Non-pigmented ciliary epithelial cell (primary cell): ENCODE measurements at regions not wholly inside any gene's neighbourhood (a gene's known extent, or its start where the extent isn't known, plus 50 kb on each side); places are given as distances from the start of the nearest gene placed in this dataset.

ENCODE experiments used
- DNase-seq: peaks from one replicate; pipeline ENCODE4 v3.0.0-alpha.2; 2010; ENCODE audit warnings: low read depth

- DNase-seq: no peak
Observed at GRCh38 chr13:94968757-94969086, 256.4 kb upstream of the SOX21 start.

DNA sequence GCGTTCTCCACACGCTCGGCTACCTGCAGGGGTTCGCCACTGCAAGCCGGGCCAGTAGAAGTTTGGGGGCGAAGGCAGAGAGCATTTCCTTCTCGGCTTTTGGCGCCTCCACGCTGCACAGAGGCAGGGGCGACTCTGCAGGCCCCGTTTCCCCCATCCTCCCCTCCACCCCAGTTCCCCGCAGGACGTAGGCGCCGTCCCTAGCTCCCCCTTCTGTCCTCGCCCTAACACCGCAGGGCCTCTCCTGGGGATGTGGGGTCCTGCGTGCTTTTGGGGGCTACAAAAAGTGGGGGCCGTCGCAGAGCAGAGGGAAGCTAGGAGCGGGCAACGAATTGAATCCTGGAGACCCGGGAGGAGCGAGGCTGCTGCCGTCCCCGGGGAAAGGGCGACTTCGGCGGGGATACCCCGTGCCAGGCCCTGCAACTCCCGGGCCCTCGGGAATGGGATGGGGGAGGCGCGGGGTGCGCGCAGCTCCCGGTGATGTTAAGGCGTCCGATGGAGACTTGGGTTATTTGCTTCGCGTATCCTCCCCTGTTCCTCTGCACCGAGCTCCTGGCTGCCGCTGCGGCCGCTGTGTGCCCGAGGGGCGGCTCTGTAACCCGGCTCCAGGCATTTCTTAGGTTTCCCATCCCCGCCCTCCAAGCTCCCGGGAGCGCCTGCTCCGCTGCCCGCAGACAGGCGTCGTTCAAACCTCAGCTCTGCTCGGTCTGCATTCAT is 255.9 kb upstream of the SOX21 start:
- DNase-seq: no peak

DNA sequence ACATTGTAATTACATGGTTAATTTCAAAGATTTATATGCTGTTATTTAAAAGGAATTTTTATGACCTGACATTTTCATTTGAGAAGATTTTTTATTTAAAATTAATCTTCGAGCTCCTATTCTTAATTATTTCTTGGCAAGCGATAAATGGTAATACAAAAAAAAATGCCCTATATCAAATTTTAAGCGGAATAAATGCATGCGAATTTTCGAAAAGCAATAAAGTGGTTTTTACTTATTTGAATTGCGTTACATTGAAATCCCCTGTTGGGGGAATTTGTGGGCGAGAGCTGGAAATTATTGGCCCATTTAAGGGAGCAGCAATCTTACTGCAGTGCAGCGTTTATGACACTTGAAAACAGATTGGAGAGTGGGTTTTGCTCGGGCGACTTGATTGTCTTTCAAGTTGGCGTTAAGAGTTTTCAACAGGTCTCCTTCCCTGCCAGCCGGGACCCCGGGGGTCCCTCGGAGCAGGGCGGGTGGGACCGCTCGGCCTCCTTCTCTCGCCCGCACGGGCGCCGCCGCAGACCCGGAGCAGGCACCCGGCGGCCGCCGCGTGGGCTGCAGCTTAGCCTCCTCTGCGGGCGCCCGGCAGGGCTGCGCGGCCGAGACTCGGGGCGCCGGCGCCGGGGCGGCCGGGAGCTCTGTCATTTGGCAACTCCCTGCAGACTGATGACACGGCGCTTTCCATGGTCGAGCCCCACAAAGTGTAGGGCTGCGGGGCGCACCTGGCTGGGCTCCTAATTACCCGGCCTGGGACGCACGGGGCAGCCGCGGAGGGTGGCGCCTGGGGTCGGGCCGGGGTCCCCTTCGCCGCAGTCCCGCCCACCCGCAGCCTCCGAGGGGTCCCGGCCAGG is 255.1 kb upstream of the SOX21 start:
- no peak for DNase-seq

- DNase-seq: no peak
Observed at GRCh38 chr13:94966422-94966955, 254.1 kb upstream of the SOX21 start.

GRCh38 chr13:94959626-94960025 is 247.3 kb upstream of the SOX21 start:
- no peak for DNase-seq

GRCh38 chr13:94956417-94957110 is 244.2 kb upstream of the SOX21 start:
- no peak for DNase-seq

GRCh38 chr13:94952787-94953186 is 240.4 kb upstream of the SOX21 start:
- no peak for DNase-seq

DNA sequence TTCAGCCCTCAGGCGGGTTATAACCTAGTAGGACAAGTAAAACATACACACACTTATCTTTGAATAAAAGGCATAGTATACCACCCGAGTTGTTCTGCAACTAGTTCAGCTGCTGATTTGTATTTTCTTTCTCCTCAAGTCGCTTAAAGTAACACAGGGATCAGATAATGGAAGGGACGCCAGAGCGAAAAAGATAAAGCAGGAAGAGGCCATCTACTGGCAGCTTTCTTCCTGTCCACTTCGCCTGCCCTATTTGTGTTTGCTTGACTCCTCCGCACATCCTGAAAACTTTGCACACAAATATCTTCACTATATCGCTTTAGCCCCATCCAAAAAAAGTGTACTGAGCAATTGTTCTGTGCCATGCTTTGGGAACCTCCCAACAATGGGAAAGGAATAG is 238.0 kb upstream of the SOX21 start:
- no peak for DNase-seq

- DNase-seq: no peak
Observed at GRCh38 chr13:94947965-94948371, 235.6 kb upstream of the SOX21 start.

GRCh38 chr13:94947392-94947791 is 235.0 kb upstream of the SOX21 start:
- no peak for DNase-seq

- no peak for DNase-seq
Observed at GRCh38 chr13:94946039-94946438, 233.7 kb upstream of the SOX21 start.

GRCh38 chr13:94938124-94938523 is 225.8 kb upstream of the SOX21 start:
- DNase-seq: no peak

GRCh38 chr13:94936633-94937032 is 224.3 kb upstream of the SOX21 start:
- DNase-seq: no peak

- no peak for DNase-seq
Observed at GRCh38 chr13:94933936-94934335, 221.6 kb upstream of the SOX21 start.

GRCh38 chr13:94933230-94933751 is 220.9 kb upstream of the SOX21 start:
- DNase-seq: no peak

DNA sequence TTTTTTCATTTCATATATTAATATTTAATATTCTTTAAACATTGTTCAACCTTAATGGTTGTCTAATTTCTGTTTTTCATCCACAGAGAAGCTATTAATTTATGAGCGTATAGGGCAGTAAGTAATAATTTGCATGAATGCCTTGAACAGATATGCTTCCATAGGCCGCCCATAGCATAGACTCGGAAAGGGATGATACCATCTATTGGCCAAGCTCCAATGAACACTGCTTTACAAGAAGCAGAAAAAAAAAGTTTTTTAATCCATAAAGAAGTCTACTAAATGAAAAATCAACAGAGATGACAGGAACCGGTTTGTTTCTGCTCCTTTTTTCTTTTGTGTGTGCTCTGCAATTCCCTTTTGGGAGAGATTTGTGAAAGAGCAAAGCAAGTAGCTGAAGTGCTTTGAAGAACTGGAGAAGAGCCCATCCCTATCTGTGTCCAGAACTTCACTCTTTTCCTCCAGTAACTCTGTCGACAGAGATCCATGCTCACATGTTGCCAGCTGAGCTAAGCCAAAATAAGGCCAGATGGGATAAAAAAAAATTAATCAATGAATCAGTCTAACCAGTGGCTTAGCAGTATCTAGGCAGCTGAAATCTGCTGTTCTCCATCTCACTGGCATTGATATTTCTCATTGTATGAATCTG is 215.9 kb upstream of the SOX21 start:
- DNase-seq: no peak

GRCh38 chr13:94925263-94925662 is 212.9 kb upstream of the SOX21 start:
- no peak for DNase-seq

- DNase-seq: no peak
Observed at GRCh38 chr13:94921181-94921580, 208.8 kb upstream of the SOX21 start.

GRCh38 chr13:94920578-94920977 is 208.2 kb upstream of the SOX21 start:
- no peak for DNase-seq

DNA sequence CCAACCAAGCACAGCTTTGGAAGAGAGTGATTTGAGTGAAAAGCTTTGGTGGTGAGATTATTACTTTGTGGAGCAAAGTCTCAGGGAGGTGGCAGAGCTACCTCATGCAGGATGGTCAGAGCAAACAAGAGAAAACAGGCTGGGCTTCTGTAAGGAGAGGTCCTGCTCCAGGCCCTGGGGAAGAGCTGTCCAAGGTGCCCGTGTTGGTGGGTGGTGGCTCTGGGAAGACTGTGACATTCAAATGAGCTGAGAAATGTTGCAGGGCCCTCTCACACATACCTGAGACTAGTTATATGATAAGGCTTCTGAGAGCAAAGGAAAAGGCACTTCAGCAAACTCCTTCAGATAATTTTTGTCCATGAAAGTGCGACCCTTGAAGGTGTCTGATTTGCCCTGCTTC is 205.5 kb upstream of the SOX21 start:
- no peak for DNase-seq

GRCh38 chr13:94914895-94915294 is 202.6 kb upstream of the SOX21 start:
- DNase-seq: no peak

DNA sequence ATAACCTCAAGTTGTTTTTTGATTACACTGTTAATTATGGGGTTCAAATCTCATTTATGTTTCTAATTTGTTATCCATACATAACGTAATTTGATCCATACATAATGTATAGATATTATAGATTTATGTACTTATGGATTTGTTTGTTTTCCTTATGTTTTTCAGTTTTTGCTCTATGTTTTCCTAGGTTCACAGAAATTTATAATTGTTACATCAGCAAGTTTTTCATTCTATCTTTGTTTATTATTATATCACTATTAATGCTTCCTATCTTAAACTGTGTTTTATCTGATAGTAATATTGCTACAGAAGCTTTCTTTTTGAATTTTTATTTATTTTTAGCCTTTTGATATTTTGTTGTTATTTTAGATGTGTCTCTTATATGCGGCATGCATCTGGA is 194.3 kb upstream of the SOX21 start:
- no peak for DNase-seq
